Tibial nerve (tissue), 3 donors: ENCODE measurements at regions not wholly inside any gene's neighbourhood (a gene's known extent, or its start where the extent isn't known, plus 50 kb on each side); places are given as distances from the start of the nearest gene placed in this dataset.

Source experiments
- CTCF ChIP-seq, 5 experiments: fragments of 200-600 bp in 3 of 5; fragments of 450-650 bp in 2 of 5; sonication (generic) in 3 of 5; IDR thresholded peaks; one replicate each; pipeline ENCODE4 v1.5.1; 2016 to 2019; ENCODE audit warnings: antibody characterized with exemption in 5 of 5, mild to moderate bottlenecking in 3 of 5, moderate library complexity in 2 of 5
- POLR2A ChIP-seq, 2 donors: fragments of 450-650 bp; IDR thresholded peaks; one replicate each; pipeline ENCODE4 v1.6.1; 2017; ENCODE audit warnings: antibody characterized with exemption in 2 of 2, mild to moderate bottlenecking in 2 of 2, moderate library complexity in 2 of 2

GRCh38 chr1:200247518-200247917, 162.3 kb downstream of the ZNF281 start:
- no peak for TF ChIP-seq CTCF (IDR thresholded peaks at IDR 0.05)
- TF ChIP-seq POLR2A (IDR thresholded peaks at IDR 0.05): no peak
